Ovary (tissue), 3 donors: ENCODE measurements at regions not wholly inside any gene's neighbourhood (a gene's known extent, or its start where the extent isn't known, plus 50 kb on each side); places are given as distances from the start of the nearest gene placed in this dataset.

Experiments
- EP300 ChIP-seq: sonication (generic); formaldehyde crosslinking; IDR thresholded peaks from one replicate; pipeline ENCODE4 v1.6.1; 2017; ENCODE audit warnings: antibody characterized with exemption
- POLR2A ChIP-seq: fragments of 450-650 bp; IDR thresholded peaks from one replicate; pipeline ENCODE4 v1.6.1; 2017; ENCODE audit warnings: antibody characterized with exemption, mild to moderate bottlenecking, moderate library complexity
- TF ChIP-seq, protein P1 (sequence below), 3 donors: fragments of 450-650 bp in 2 of 3; fragments of 200-600 bp in 1 of 3; IDR thresholded peaks; one replicate each; pipeline versions ENCODE4 v1.5.1 to v1.8.0; 2016 to 2022; ENCODE audit warnings: antibody characterized with exemption in 3 of 3, mild to moderate bottlenecking in 1 of 3
- donor health status: DM: no; HTN: no; CAD: no.

GRCh38 chr7:155167706-155168365 is 97.7 kb downstream of the HTR5A start:
- no peak for TF ChIP-seq POLR2A
- TF ChIP-seq, protein P1, sequence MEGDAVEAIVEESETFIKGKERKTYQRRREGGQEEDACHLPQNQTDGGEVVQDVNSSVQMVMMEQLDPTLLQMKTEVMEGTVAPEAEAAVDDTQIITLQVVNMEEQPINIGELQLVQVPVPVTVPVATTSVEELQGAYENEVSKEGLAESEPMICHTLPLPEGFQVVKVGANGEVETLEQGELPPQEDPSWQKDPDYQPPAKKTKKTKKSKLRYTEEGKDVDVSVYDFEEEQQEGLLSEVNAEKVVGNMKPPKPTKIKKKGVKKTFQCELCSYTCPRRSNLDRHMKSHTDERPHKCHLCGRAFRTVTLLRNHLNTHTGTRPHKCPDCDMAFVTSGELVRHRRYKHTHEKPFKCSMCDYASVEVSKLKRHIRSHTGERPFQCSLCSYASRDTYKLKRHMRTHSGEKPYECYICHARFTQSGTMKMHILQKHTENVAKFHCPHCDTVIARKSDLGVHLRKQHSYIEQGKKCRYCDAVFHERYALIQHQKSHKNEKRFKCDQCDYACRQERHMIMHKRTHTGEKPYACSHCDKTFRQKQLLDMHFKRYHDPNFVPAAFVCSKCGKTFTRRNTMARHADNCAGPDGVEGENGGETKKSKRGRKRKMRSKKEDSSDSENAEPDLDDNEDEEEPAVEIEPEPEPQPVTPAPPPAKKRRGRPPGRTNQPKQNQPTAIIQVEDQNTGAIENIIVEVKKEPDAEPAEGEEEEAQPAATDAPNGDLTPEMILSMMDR (IDR thresholded peaks at IDR 0.05): no peak
- no peak for TF ChIP-seq EP300
